Neural progenitor cell (in vitro differentiated cells): ENCODE measurements at regions not wholly inside any gene's neighbourhood (a gene's known extent, or its start where the extent isn't known, plus 50 kb on each side); places are given as distances from the start of the nearest gene placed in this dataset.

Experiments
- DNase-seq: peaks from one replicate; pipeline ENCODE4 v3.0.0-alpha.2; 2016; ENCODE audit warnings: low spot score
- H2AFZ ChIP-seq: fragments of 200-600 bp; sonication (generic); replicated peaks from 2 replicates; pipeline ENCODE4 v1.6.1; 2016; ENCODE audit warnings: antibody characterized with exemption
- H3F3A ChIP-seq: fragments of 200-600 bp; sonication (generic); 2 replicates; pipeline ENCODE4 v1.6.1; 2016; ENCODE audit warnings: antibody characterized with exemption, low read depth
- H3K27ac ChIP-seq: fragments of 200-600 bp; sonication (generic); 2 replicates; pipeline ENCODE4 v1.5.1; 2016; ENCODE audit warnings: mild to moderate bottlenecking
- H3K27me3 ChIP-seq: fragments of 200-600 bp; sonication (generic); 2 replicates; pipeline ENCODE4 v1.6.1; 2016; ENCODE audit warnings: mild to moderate bottlenecking, moderate library complexity
- H3K36me3 ChIP-seq: fragments of 200-600 bp; sonication (generic); 2 replicates; pipeline ENCODE4 v1.5.1; 2016
- H3K4me1 ChIP-seq: fragments of 200-600 bp; sonication (generic); 2 replicates; pipeline ENCODE4 v1.6.1; 2016; ENCODE audit warnings: mixed run types
- H3K4me2 ChIP-seq: fragments of 200-600 bp; sonication (generic); 2 replicates; pipeline ENCODE4 v1.6.1; 2016
- H3K4me3 ChIP-seq: fragments of 200-600 bp; sonication (generic); 2 replicates; pipeline ENCODE4 v1.5.1; 2016
- H3K79me2 ChIP-seq: fragments of 200-600 bp; sonication (generic); 2 replicates; pipeline ENCODE4 v1.6.1; 2016; ENCODE audit warnings: low read depth
- H3K9ac ChIP-seq: fragments of 200-600 bp; sonication (generic); 2 replicates; pipeline ENCODE4 v1.6.1; 2016
- H3K9me3 ChIP-seq: fragments of 200-600 bp; sonication (generic); 2 replicates; pipeline ENCODE4 v1.5.1; 2016; ENCODE audit warnings: low read depth
- H4K20me1 ChIP-seq: fragments of 200-600 bp; sonication (generic); 2 replicates; pipeline ENCODE4 v1.6.1; 2016; ENCODE audit warnings: low read depth
- H3K27ac Mint-ChIP-seq: 3 replicates; pipeline ENCODE4 v1.8.0; 2021; ENCODE audit warnings: mixed read lengths
- H3K27me3 Mint-ChIP-seq: 2 replicates; pipeline ENCODE4 v1.8.0; 2022; ENCODE audit warnings: low read depth, mild to moderate bottlenecking, inconsistent platforms, moderate library complexity, mixed read lengths; ENCODE audit not compliant: insufficient read depth
- H3K36me3 Mint-ChIP-seq: 3 replicates; pipeline ENCODE4 v1.8.0; 2021; ENCODE audit warnings: mixed read lengths
- H3K4me1 Mint-ChIP-seq: 3 replicates; pipeline ENCODE4 v1.8.0; 2021; ENCODE audit warnings: mixed read lengths
- H3K4me3 Mint-ChIP-seq: 3 replicates; pipeline ENCODE4 v1.8.0; 2021; ENCODE audit warnings: mild to moderate bottlenecking, moderate library complexity, mixed read lengths
- H3K9me3 Mint-ChIP-seq: 3 replicates; pipeline ENCODE4 v1.8.0; 2020; ENCODE audit warnings: mixed read lengths
- EZH2 ChIP-seq: fragments of 200-600 bp; sonication (generic); IDR thresholded peaks from 2 replicates; pipeline ENCODE4 v1.6.1; 2017; ENCODE audit warnings: antibody characterized with exemption, mild to moderate bottlenecking, moderate library complexity
- EZH2phosphoT487 ChIP-seq: fragments of 200-600 bp; sonication (generic); IDR thresholded peaks from 2 replicates; pipeline ENCODE4 v1.6.1; 2017; ENCODE audit warnings: antibody characterized with exemption
- TF ChIP-seq, protein P1 (sequence below): fragments of 200-600 bp; sonication (generic); IDR thresholded peaks from 2 replicates; pipeline ENCODE4 v1.5.1; 2017; ENCODE audit warnings: antibody characterized with exemption, mild to moderate bottlenecking

DNA sequence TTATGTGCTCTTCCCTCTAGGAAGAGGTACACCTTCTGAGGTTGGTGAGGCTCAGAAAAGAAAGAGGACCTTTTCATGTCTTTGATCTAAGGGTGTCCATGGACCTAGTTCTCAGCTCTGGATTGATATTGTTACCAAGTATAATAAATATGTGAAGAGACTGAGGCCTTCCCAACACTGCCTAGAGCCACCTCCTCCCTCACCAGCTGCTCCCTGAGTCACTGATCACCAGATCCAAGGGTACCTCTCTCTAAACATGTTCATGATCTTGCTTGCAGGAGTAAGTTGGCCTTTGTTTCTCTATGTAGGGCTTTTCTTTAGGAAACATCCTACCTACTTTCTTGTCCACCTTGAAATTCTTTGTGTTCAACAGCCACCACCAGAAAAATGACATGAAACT, 218.8 kb upstream of the ADRA1B start:
- DNase-seq = no peak
- H3K27me3 ChIP-seq = no peaks in the 10 kb centered on the region
- H3K4me3 Mint-ChIP-seq = no peak overlapping the region
- H3K9me3 ChIP-seq = no peaks in the 10 kb centered on the region
- H3K4me3 ChIP-seq = no peak overlapping the region
- H4K20me1 ChIP-seq = no peaks in the 10 kb centered on the region
- peaks cover 3% of the 10 kb centered on the region for H3K27me3 Mint-ChIP-seq
- H2AFZ ChIP-seq = no peak overlapping the region
- H3K36me3 Mint-ChIP-seq = no peaks in the 10 kb centered on the region
- H3K4me2 ChIP-seq = no peak overlapping the region
- TF ChIP-seq, protein P1, sequence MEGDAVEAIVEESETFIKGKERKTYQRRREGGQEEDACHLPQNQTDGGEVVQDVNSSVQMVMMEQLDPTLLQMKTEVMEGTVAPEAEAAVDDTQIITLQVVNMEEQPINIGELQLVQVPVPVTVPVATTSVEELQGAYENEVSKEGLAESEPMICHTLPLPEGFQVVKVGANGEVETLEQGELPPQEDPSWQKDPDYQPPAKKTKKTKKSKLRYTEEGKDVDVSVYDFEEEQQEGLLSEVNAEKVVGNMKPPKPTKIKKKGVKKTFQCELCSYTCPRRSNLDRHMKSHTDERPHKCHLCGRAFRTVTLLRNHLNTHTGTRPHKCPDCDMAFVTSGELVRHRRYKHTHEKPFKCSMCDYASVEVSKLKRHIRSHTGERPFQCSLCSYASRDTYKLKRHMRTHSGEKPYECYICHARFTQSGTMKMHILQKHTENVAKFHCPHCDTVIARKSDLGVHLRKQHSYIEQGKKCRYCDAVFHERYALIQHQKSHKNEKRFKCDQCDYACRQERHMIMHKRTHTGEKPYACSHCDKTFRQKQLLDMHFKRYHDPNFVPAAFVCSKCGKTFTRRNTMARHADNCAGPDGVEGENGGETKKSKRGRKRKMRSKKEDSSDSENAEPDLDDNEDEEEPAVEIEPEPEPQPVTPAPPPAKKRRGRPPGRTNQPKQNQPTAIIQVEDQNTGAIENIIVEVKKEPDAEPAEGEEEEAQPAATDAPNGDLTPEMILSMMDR = no peak
- TF ChIP-seq EZH2phosphoT487 (no peak), EZH2 (no peak)
- peaks cover 5% of the 10 kb centered on the region for H3K4me1 ChIP-seq
- H3F3A ChIP-seq = no peaks in the 10 kb centered on the region
- H3K79me2 ChIP-seq = no peaks in the 10 kb centered on the region
- no peak overlapping the region for H3K27ac Mint-ChIP-seq
- peaks cover 3% of the 10 kb centered on the region for H3K9me3 Mint-ChIP-seq
- no peak overlapping the region for H3K9ac ChIP-seq
- no peaks in the 10 kb centered on the region for H3K4me1 Mint-ChIP-seq
- H3K36me3 ChIP-seq = no peaks in the 10 kb centered on the region
- no peak overlapping the region for H3K27ac ChIP-seq

- Histone ChIP-seq H3K4me3 (no peak overlapping the region), H3F3A (no peaks in the 10 kb centered on the region), H4K20me1 (no peaks in the 10 kb centered on the region), H2AFZ (no peak overlapping the region), H3K79me2 (no peaks in the 10 kb centered on the region), H3K27me3 (no peaks in the 10 kb centered on the region), H3K9me3 (no peaks in the 10 kb centered on the region), H3K4me2 (no peak overlapping the region), H3K27ac (no peak overlapping the region), H3K9ac (no peak overlapping the region), H3K36me3 (no peaks in the 10 kb centered on the region), H3K4me1 (peaks cover 5% of the 10 kb centered on the region)
- no peaks in the 10 kb centered on the region for H3K4me1 Mint-ChIP-seq
- no peak for DNase-seq
- H3K4me3 Mint-ChIP-seq = no peak overlapping the region
- no peaks in the 10 kb centered on the region for H3K9me3 Mint-ChIP-seq
- H3K27me3 Mint-ChIP-seq = peaks cover 3% of the 10 kb centered on the region
- H3K36me3 Mint-ChIP-seq = no peaks in the 10 kb centered on the region
- no peak overlapping the region for H3K27ac Mint-ChIP-seq
- no peak for TF ChIP-seq EZH2phosphoT487
- no peak for TF ChIP-seq EZH2
- TF ChIP-seq, protein P1 = no peak
Measured at GRCh38 chr5:159698322-159698721, 218.0 kb upstream of the ADRA1B start.

DNA sequence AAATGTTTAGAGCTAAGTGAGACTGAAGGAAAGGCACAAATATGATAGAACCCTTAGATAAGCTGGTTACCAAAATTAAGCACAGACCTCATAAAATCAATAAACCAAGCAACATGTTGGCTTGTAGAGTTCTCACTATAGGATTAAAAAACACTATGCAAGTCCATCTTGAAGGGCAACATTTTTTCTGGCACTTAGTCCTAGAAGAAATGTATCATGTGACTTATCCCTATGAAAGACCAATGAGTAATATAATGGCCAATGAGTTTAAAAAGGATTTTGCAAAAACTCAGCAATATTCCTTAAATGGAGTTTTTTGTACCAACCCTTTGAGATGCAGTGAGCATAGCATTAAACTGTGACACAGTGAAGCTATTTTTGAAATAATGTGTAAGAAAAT, 216.3 kb upstream of the ADRA1B start:
- no peaks in the 10 kb centered on the region for H3K27me3 Mint-ChIP-seq
- no peak overlapping the region for H2AFZ ChIP-seq
- H3K4me3 Mint-ChIP-seq = no peak overlapping the region
- no peaks in the 10 kb centered on the region for H3K9me3 Mint-ChIP-seq
- H3K27ac Mint-ChIP-seq = no peak overlapping the region
- H3F3A ChIP-seq = no peaks in the 10 kb centered on the region
- DNase-seq = no peak
- no peak overlapping the region for H3K27ac ChIP-seq
- no peak for TF ChIP-seq EZH2
- no peak for TF ChIP-seq EZH2phosphoT487
- TF ChIP-seq, protein P1 = no peak
- no peak overlapping the region for H3K4me3 ChIP-seq
- no peaks in the 10 kb centered on the region for H3K27me3 ChIP-seq
- no peaks in the 10 kb centered on the region for H4K20me1 ChIP-seq
- H3K9me3 ChIP-seq = no peaks in the 10 kb centered on the region
- peaks cover 5% of the 10 kb centered on the region for H3K4me1 ChIP-seq
- no peaks in the 10 kb centered on the region for H3K36me3 Mint-ChIP-seq
- H3K4me1 Mint-ChIP-seq = no peaks in the 10 kb centered on the region
- H3K4me2 ChIP-seq = no peak overlapping the region
- no peak overlapping the region for H3K9ac ChIP-seq
- no peaks in the 10 kb centered on the region for H3K36me3 ChIP-seq
- H3K79me2 ChIP-seq = no peaks in the 10 kb centered on the region

DNA sequence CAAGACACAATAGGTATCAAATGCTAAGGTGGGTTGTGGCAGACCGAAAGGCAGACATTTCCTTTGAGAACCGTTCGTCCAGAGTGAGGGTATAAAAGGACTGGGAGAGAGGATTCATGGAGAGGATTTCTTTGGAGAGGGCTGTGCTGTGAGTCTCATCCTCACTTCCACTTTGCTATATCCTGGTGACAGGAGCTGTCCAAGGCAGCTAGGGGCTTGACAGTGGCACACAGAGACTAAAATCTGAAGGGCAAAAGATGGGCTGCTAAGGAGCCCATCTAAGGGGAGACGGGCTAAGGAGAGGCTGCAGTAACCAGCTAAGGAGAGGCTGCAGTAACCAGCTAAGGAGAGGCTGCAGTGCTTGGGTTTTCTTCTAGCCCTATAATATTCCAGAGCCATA, 214.0 kb upstream of the ADRA1B start:
- H3K9ac ChIP-seq = no peak overlapping the region
- no peaks in the 10 kb centered on the region for H3K36me3 Mint-ChIP-seq
- peaks cover 1% of the 10 kb centered on the region for H3K9me3 ChIP-seq
- no peaks in the 10 kb centered on the region for H4K20me1 ChIP-seq
- H3F3A ChIP-seq = no peaks in the 10 kb centered on the region
- no peaks in the 10 kb centered on the region for H3K36me3 ChIP-seq
- H3K4me1 ChIP-seq = peaks cover 5% of the 10 kb centered on the region
- no peak overlapping the region for H3K27ac Mint-ChIP-seq
- H3K27me3 ChIP-seq = no peaks in the 10 kb centered on the region
- H3K27me3 Mint-ChIP-seq = no peaks in the 10 kb centered on the region
- TF ChIP-seq EZH2phosphoT487 (no peak), EZH2 (no peak)
- TF ChIP-seq, protein P1 = no peak
- H2AFZ ChIP-seq = no peak overlapping the region
- peaks cover 3% of the 10 kb centered on the region for H3K4me1 Mint-ChIP-seq
- no peak overlapping the region for H3K4me2 ChIP-seq
- no peak overlapping the region for H3K4me3 Mint-ChIP-seq
- no peak overlapping the region for H3K4me3 ChIP-seq
- DNase-seq = no peak
- H3K79me2 ChIP-seq = no peaks in the 10 kb centered on the region
- H3K9me3 Mint-ChIP-seq = peaks cover 3% of the 10 kb centered on the region
- no peak overlapping the region for H3K27ac ChIP-seq
